Activated naive CD8-positive, alpha-beta T cell treated with anti-CD3 and anti-CD28 coated beads, Interleukin-2, amount 50 U/mL, for 24 hours (primary cell): ENCODE measurements at regions not wholly inside any gene's neighbourhood (a gene's known extent, or its start where the extent isn't known, plus 50 kb on each side); places are given as distances from the start of the nearest gene placed in this dataset.

Experiments used
- ATAC-seq: fragments of 150-1000 bp; cut with Tn5 transposase; one replicate; pipeline ENCODE4 v1.10.0; 2021
- DNase-seq: peaks from one replicate; pipeline ENCODE4 v3.0.0; 2021
- H3K27ac Mint-ChIP-seq: one replicate; pipeline ENCODE4 v1.8.0; 2021; ENCODE audit warnings: mild to moderate bottlenecking, mixed read lengths
- H3K27me3 Mint-ChIP-seq: one replicate; pipeline ENCODE4 v1.8.0; 2021; ENCODE audit warnings: mixed read lengths
- H3K36me3 Mint-ChIP-seq: one replicate; pipeline ENCODE4 v1.8.0; 2021; ENCODE audit warnings: low read depth, mixed read lengths
- H3K4me1 Mint-ChIP-seq: one replicate; pipeline ENCODE4 v1.8.0; 2021; ENCODE audit warnings: mixed read lengths
- H3K4me3 Mint-ChIP-seq: one replicate; pipeline ENCODE4 v1.8.0; 2021; ENCODE audit warnings: mild to moderate bottlenecking, moderate library complexity, mixed read lengths
- H3K9me3 Mint-ChIP-seq: one replicate; pipeline ENCODE4 v1.8.0; 2021; ENCODE audit warnings: mixed read lengths

DNA sequence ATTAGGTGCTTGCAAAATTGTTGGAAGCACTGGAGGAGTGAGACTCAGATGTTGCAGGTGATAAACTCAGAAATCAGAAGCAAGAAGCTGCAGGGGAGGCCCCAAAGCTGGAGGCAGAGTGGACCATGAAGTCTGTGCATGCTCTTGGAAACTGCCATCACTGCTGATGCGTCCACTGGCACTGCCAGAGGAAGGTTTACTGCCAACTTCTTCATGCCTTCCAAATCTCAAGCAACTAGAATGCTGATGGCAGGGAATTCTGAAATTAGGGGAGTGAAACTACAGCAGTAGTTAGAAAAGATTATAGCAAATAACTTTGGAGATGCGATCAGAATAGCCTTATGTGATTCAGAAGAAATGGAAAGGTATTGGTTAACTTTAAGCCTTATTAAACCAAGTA, 277.1 kb upstream of the SDK2 start:
- Mint-ChIP-seq H3K27me3 (peaks cover 11% of the 10 kb centered on the region), H3K36me3 (peaks cover 2% of the 10 kb centered on the region), H3K4me3 (no peak overlapping the region), H3K4me1 (peaks cover 10% of the 10 kb centered on the region), H3K27ac (no peak overlapping the region), H3K9me3 (peaks cover 23% of the 10 kb centered on the region)
- ATAC-seq (no peak), DNase-seq (no peak)

DNA sequence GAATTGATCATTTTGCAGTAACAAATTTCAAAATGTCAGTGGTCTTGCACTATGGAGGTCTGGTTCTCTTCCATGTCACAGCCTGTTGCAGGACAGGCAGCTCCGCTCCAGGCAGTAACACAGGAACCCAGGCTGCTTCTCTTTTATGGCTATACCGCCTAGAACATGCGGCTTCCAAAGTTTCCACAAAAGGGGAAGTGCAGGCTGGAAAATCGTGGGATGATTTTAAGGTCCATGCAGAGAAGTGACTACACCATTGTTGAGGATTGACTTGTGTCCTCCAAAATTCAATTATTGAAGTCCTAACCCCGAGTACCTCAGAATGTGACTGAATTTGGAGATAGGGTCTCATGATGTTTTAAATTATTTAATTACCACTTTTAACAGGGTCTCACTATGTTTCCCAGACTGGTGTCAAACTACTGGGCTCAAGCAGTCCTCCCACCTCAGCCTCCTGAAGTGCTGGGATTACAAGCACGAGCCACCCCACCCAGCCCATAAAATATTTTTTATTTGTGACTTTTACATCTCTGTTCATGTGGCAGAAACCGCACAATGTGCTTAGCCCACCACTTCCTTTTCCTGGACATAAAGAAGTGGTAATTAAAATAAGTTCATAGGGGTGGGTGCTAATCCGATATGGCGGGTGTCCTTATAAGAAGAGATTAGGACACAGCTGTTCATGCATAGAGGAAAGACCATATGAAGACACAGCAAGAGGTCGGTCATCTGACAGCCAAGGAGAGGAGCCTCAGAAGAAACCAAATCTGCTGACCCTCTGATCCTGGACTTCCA, 279.2 kb upstream of the RPL38 start:
- ATAC-seq (no peak), DNase-seq (no peak)
- Mint-ChIP-seq H3K27ac (no peak overlapping the region), H3K4me1 (peaks cover 10% of the 10 kb centered on the region), H3K4me3 (no peak overlapping the region), H3K9me3 (peaks cover 13% of the 10 kb centered on the region), H3K27me3 (peaks cover 6% of the 10 kb centered on the region), H3K36me3 (peaks cover 2% of the 10 kb centered on the region)

GRCh38 chr17:73924909-73925186, 278.6 kb upstream of the RPL38 start:
- H3K4me1 Mint-ChIP-seq = peaks cover 10% of the 10 kb centered on the region
- no peak overlapping the region for H3K4me3 Mint-ChIP-seq
- H3K36me3 Mint-ChIP-seq = peaks cover 2% of the 10 kb centered on the region
- ATAC-seq (no peak), DNase-seq (no peak)
- no peak overlapping the region for H3K27ac Mint-ChIP-seq
- peaks cover 13% of the 10 kb centered on the region for H3K9me3 Mint-ChIP-seq
- H3K27me3 Mint-ChIP-seq = peaks cover 6% of the 10 kb centered on the region

DNA sequence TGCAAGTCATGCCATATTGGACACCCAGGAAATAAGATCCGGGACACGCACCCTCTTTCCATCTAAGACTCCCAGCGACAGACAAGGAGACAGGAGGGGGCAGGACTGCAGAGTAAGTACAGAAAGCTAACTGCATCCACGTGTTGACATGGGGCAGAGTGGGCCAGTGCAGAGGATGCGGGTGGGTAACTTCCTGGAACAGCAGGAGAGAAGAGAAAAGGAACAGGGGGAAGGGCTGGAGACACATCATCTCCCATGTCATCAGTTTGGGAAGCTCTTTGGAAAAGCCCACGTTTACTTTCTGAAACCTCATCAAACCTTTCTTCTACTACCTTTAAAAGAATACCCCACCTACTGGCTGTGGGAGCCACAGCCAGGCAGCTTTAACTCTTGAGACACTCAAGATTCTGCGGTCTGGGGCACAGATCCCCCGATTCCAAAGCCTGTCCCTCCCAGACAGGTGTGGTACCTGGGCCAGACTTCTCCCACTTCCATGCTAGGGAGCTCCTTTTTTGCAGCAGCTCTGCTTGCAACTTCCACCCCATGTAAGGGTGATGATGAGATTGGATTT, 273.5 kb upstream of the RPL38 start:
- ATAC-seq (no peak), DNase-seq (no peak)
- Mint-ChIP-seq H3K4me3 (no peak overlapping the region), H3K36me3 (no peaks in the 10 kb centered on the region), H3K27me3 (peaks cover 7% of the 10 kb centered on the region), H3K27ac (no peak overlapping the region), H3K4me1 (peaks cover under 1% of the 10 kb centered on the region), H3K9me3 (no peaks in the 10 kb centered on the region)

- ATAC-seq = no peak
These were observed 271.2 kb upstream of the RPL38 start for GRCh38 chr17:73932216-73932749.

GRCh38 chr17:73933164-73933766, 270.2 kb upstream of the RPL38 start:
- H3K27ac Mint-ChIP-seq = no peak overlapping the region
- peaks cover 4% of the 10 kb centered on the region for H3K27me3 Mint-ChIP-seq
- no peaks in the 10 kb centered on the region for H3K36me3 Mint-ChIP-seq
- no peaks in the 10 kb centered on the region for H3K4me1 Mint-ChIP-seq
- H3K4me3 Mint-ChIP-seq = no peak overlapping the region
- ATAC-seq (no peak), DNase-seq (no peak)
- no peaks in the 10 kb centered on the region for H3K9me3 Mint-ChIP-seq

More at GRCh38 chr17:73932216-73932749, 271.2 kb upstream of the RPL38 start:
- Mint-ChIP-seq H3K27ac (no peak overlapping the region), H3K27me3 (peaks cover 4% of the 10 kb centered on the region), H3K9me3 (no peaks in the 10 kb centered on the region), H3K36me3 (no peaks in the 10 kb centered on the region), H3K4me3 (no peak overlapping the region), H3K4me1 (no peaks in the 10 kb centered on the region)
- DNase-seq = no peak

DNA sequence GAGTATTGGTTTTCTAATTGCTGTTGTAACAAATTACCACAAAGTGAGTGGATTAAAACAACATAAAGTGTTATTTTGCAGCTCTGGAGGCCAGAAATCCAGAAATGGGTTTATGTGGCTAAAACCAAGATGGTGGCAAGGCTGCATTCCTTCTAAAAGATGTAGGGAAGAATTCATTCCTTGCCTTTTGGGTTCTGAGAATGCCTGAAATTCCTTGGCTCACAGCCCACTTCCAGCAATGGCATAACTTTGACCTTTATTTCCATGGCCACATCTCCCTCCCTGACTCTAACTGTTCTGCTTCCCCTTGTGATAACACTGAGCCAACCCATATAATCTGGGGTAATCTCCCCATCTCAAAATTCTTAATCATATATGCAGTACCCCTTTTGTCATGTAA, 269.6 kb upstream of the RPL38 start:
- ATAC-seq = no peak
- H3K9me3 Mint-ChIP-seq = no peaks in the 10 kb centered on the region
- no peaks in the 10 kb centered on the region for H3K36me3 Mint-ChIP-seq
- DNase-seq = no peak
- H3K27ac Mint-ChIP-seq = no peak overlapping the region
- H3K4me3 Mint-ChIP-seq = no peak overlapping the region
- H3K27me3 Mint-ChIP-seq = peaks cover 4% of the 10 kb centered on the region
- no peaks in the 10 kb centered on the region for H3K4me1 Mint-ChIP-seq

DNA sequence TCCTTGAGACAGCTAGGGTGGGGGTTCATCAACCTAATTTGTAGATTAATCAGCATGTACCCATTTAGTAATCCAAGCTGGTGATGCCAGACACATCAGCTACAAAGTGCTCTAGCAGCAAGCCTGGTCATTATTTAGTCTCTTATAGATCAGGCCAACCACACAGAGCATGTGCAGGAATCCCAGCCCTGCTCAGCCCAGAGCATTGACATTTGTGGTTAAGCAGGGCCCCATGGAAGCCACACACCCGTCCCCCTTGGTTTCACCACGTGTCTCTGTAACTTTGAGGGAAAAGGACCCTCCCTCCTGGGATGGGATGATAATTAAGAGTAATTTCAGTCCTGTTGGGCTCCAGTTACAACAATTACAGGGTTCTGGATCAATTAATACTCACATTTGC, 268.8 kb upstream of the RPL38 start:
- no peaks in the 10 kb centered on the region for H3K9me3 Mint-ChIP-seq
- H3K27me3 Mint-ChIP-seq = peaks cover 4% of the 10 kb centered on the region
- H3K27ac Mint-ChIP-seq = no peak overlapping the region
- no peaks in the 10 kb centered on the region for H3K36me3 Mint-ChIP-seq
- no peak for ATAC-seq
- no peak for DNase-seq
- H3K4me3 Mint-ChIP-seq = no peak overlapping the region
- H3K4me1 Mint-ChIP-seq = no peaks in the 10 kb centered on the region

DNA sequence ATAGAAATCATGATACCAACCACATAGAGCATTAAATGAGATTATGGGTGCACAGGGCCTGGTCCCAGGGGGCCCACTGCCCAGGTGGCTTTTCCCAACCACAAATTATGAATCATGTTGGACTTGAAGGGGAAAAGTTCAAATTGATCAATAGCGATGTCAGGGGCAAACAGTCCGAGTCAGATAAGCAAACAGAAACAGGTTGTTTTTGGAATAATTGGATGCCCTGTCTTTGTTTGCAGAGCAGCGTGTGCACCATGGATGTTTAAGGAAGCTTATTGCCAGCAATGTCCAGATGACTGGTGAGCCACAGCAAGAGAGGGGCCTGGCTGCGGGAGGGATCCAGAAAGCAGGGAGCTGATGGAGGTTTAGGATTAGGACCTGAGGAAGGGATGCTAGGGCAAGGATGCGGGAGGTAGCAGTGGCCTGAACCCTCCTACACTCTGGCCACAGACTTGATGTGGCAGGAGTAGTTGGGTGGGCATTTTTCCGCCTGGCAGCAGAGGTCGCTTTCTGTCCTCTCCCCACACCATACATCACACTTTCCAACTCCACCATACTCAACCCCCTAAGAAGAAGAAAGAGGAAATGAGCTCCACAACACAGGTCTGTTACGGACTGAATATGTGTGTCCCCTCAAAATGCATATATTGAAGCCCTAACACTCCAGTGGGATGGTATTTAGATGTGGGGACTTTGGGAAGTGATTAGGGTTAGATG, 266.4 kb upstream of the RPL38 start:
- no peaks in the 10 kb centered on the region for H3K4me1 Mint-ChIP-seq
- ATAC-seq = no peak

GRCh38 chr17:73938706-73939105, 264.8 kb upstream of the RPL38 start:
- ATAC-seq (no peak), DNase-seq (no peak)
- H3K27ac Mint-ChIP-seq = no peak overlapping the region
- no peak overlapping the region for H3K4me3 Mint-ChIP-seq
- H3K9me3 Mint-ChIP-seq = no peaks in the 10 kb centered on the region
- no peaks in the 10 kb centered on the region for H3K4me1 Mint-ChIP-seq
- peaks cover 4% of the 10 kb centered on the region for H3K27me3 Mint-ChIP-seq
- H3K36me3 Mint-ChIP-seq = no peaks in the 10 kb centered on the region

More for the DNA sequence above, 266.4 kb upstream of the RPL38 start:
- H3K9me3 Mint-ChIP-seq = no peaks in the 10 kb centered on the region
- no peak overlapping the region for H3K4me3 Mint-ChIP-seq
- H3K27ac Mint-ChIP-seq = no peak overlapping the region
- H3K27me3 Mint-ChIP-seq = peaks cover 4% of the 10 kb centered on the region
- DNase-seq = no peak
- H3K36me3 Mint-ChIP-seq = no peaks in the 10 kb centered on the region

DNA sequence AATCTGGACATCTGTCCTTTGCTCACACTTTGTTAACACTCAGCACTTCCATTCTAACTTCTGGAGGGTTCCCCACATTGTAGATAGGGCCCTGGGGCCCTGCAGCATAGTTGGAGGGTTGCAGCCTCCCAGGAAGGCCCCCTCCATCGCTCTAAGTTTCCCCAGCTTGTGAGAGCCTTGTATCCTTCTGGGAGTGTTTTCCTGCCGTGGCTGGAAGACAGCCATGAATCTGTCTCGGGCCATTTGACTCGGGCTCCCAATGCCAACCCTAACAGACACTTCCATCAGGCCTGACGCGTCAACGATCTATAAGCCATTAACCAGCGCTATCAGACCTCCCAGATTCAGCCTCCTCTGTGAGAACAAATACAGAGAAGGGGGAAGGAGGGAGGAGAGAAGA, 263.7 kb upstream of the RPL38 start:
- Mint-ChIP-seq H3K9me3 (no peaks in the 10 kb centered on the region), H3K4me1 (no peaks in the 10 kb centered on the region), H3K36me3 (no peaks in the 10 kb centered on the region), H3K27ac (no peak overlapping the region), H3K27me3 (peaks cover 1% of the 10 kb centered on the region), H3K4me3 (no peak overlapping the region)
- ATAC-seq = no peak
- no peak for DNase-seq

GRCh38 chr17:73940511-73940910, 263.0 kb upstream of the RPL38 start:
- H3K36me3 Mint-ChIP-seq = no peaks in the 10 kb centered on the region
- no peak overlapping the region for H3K4me3 Mint-ChIP-seq
- H3K9me3 Mint-ChIP-seq = no peaks in the 10 kb centered on the region
- no peak overlapping the region for H3K27ac Mint-ChIP-seq
- H3K27me3 Mint-ChIP-seq = peaks cover 1% of the 10 kb centered on the region
- no peaks in the 10 kb centered on the region for H3K4me1 Mint-ChIP-seq
- ATAC-seq (no peak), DNase-seq (no peak)

DNA sequence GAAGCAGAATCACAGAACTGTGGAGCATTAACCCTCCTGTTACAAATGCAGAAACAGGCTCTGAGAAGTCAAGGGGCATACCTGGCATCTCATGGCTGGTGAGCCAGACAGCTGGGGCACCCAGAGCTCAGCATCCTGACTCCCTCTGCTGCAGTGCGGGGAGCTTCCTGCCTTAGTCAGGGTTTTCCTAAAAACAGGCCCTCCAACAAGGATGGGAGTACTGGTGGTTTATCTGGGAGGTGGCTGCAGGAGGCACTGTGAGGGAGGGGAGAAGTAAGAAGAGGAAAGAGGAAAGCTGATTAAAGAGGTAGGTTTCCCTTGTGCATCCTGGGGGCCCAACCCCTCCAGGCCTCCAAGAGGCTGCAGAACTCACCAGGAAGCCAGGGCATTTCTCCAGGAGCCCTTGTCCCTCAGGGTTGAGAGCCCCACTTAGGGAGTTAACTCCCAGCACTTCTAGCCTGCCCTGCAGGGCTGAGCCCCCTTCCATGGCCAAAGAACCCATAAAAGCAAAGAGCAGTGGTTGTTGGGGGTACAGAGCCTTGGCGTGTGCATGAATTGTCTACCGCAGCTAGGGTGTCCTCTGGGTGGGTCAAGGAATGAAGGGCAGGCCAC, 261.5 kb upstream of the RPL38 start:
- no peak overlapping the region for H3K27ac Mint-ChIP-seq
- no peaks in the 10 kb centered on the region for H3K36me3 Mint-ChIP-seq
- no peaks in the 10 kb centered on the region for H3K4me1 Mint-ChIP-seq
- peaks cover 6% of the 10 kb centered on the region for H3K27me3 Mint-ChIP-seq
- no peaks in the 10 kb centered on the region for H3K9me3 Mint-ChIP-seq
- no peak for ATAC-seq
- H3K4me3 Mint-ChIP-seq = no peak overlapping the region
- DNase-seq = no peak

GRCh38 chr17:73942703-73943415, 260.6 kb upstream of the RPL38 start:
- no peak for ATAC-seq
- H3K36me3 Mint-ChIP-seq = no peaks in the 10 kb centered on the region

More at GRCh38 chr17:73942703-73943415, 260.6 kb upstream of the RPL38 start:
- Mint-ChIP-seq H3K9me3 (no peaks in the 10 kb centered on the region), H3K27me3 (peaks cover 6% of the 10 kb centered on the region), H3K27ac (no peak overlapping the region), H3K4me1 (no peaks in the 10 kb centered on the region), H3K4me3 (no peak overlapping the region)
- DNase-seq = no peak
